ENCODE measurements at regions not wholly inside any gene's neighbourhood (a gene's known extent, or its start where the extent isn't known, plus 50 kb on each side); places are given as distances from the start of the nearest gene placed in this dataset.
"Not testable (repeated sequence)": the region's sequence is repeated elsewhere in the genome, so short reads cannot be mapped to it uniquely, and the experiment has no call there.

DNA sequence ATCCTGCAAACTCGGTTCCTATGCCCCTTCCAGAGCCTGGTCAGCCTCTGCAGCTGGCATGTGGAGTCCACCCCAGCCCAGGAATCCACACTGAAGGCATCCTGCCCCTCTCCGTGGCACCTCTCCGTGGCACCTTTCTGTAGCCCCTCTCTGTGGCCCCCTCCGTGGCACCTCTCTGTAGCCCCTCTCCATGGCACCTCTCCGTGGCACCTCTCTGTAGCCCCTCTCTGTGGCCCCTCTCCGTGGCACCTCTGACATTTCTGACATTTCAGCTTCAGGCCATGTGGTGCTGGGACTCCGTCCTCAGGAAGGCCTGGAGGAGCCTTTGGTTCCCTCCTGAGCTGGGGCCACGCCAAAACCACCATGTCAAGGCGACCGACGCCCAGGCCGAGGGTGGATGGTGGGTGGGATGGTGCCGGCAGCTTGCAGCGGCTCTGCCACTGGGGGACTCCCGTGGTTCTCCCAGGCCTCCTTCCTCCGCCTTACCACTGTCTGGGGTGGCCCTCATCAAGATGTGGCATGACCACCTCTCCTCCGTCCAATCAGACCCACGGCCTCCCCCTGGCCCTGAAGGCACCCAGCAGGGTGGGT is 1518.5 kb downstream of the BRD1 start:
- H3K27me3 Mint-ChIP-seq: no peaks in the 10 kb centered on the region
- H3K4me1 Mint-ChIP-seq: no peaks in the 10 kb centered on the region
- no peak overlapping the region for H3K27ac Mint-ChIP-seq
- CTCF ChIA-PET: interaction anchor here (0.7 kb wide), 1 partner anchor 1000 kb away, joined by 3 read pairs; no protein-coding TSS in a partner anchor
- H3K36me3 Mint-ChIP-seq (ENCODE audit: low read depth): no peaks in the 10 kb centered on the region
- DNase-seq: no peak
- H3K4me3 Mint-ChIP-seq: no peak overlapping the region
- POLR2A ChIA-PET: no interaction called here
- peaks cover 8% of the 10 kb centered on the region for H3K9me3 Mint-ChIP-seq

DNA sequence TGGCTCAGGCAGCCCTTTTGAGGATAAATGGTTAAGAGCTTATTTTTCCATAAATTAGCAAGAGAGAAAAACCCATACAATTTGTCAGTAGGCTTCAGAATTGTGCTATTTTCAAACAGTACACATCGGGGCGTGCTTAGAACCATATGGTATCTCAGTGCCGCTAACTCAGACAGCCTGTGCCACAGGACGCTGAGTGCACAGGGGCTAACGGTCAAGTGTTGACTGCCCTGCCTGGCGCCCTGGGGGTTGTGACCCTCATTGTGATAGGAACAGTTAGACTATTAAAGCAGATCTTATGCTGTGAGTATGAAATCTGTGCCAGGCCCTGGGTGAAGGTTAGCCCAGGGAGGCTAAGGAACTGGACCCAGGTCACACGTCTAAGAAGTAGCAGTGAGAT is 1519.7 kb downstream of the BRD1 start:
- Mint-ChIP-seq H3K27me3 (no peaks in the 10 kb centered on the region), H3K4me3 (no peak overlapping the region), H3K27ac (no peak overlapping the region), H3K9me3 (peaks cover 8% of the 10 kb centered on the region), H3K4me1 (no peaks in the 10 kb centered on the region), H3K36me3 (ENCODE audit: low read depth) (no peaks in the 10 kb centered on the region)
- ChIA-PET CTCF (no interaction called here), POLR2A (no interaction called here)
- DNase-seq: no peak

DNA sequence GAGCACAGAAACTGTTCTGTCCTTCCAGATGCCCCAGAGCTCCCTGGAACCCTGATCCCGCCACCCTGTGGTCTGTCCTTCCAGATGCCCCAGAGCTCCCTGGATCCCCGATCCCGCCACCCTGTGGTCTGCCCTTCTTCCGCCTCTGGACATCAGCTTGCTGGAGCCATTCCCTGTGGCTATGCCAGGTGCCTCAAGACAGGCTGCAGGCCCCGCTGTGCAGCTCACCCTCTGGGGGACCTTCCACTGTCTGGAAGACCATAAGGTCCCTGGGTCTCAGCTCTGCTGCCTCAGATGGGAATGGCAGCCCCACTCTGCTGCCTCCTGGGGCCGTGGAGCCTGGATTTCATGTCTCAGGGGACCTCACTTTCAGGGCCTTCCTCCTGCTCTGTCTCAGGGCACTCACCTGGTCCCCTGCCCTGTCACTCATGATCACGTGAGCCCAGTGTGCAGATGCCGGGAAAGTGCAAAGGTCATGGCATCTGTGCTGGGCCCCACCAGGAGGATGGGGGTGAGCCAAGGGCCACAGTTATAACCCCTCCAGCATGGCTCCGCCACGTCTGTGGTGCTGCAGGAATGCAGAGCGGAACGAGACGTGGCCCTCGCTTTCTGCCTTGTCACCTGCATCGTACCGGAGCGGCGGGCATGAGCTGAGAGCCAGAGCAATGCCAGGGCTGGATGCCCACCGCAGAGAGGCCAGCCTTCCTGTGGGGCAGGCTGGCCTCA is 1520.7 kb downstream of the BRD1 start:
- no peak for DNase-seq
- no peak overlapping the region for H3K4me3 Mint-ChIP-seq
- ChIA-PET CTCF (no interaction called here), POLR2A (no interaction called here)
- peaks cover 4% of the 10 kb centered on the region for H3K9me3 Mint-ChIP-seq
- no peaks in the 10 kb centered on the region for H3K4me1 Mint-ChIP-seq
- H3K36me3 Mint-ChIP-seq (ENCODE audit: low read depth): no peaks in the 10 kb centered on the region
- H3K27me3 Mint-ChIP-seq: no peaks in the 10 kb centered on the region
- H3K27ac Mint-ChIP-seq: no peak overlapping the region

DNA sequence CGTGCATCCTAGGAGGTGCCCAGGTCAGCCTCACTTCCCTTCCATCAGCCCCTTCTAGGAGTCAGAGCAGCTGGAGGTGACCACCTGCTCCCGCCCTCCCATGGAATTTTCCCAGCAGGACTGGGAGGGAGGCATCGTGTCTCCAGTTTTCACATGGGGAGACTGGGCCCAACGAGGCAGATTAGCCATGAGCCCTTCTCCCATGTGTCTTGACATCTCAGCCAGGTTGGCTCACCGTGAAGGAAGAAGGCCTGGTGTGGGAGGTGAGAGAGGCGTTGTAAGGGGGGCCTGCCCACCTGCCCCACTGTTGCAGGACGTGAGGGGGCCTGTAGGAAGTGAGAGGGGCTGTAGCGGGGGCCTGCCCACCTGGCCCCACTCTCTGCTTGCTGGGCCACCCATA is 1521.4 kb downstream of the BRD1 start:
- ChIA-PET CTCF (no interaction called here), POLR2A (no interaction called here)
- no peak for DNase-seq
- no peaks in the 10 kb centered on the region for H3K27me3 Mint-ChIP-seq
- H3K9me3 Mint-ChIP-seq: peaks cover 2% of the 10 kb centered on the region
- H3K27ac Mint-ChIP-seq: no peak overlapping the region
- H3K36me3 Mint-ChIP-seq (ENCODE audit: low read depth): no peaks in the 10 kb centered on the region
- no peaks in the 10 kb centered on the region for H3K4me1 Mint-ChIP-seq
- H3K4me3 Mint-ChIP-seq: no peak overlapping the region

DNA sequence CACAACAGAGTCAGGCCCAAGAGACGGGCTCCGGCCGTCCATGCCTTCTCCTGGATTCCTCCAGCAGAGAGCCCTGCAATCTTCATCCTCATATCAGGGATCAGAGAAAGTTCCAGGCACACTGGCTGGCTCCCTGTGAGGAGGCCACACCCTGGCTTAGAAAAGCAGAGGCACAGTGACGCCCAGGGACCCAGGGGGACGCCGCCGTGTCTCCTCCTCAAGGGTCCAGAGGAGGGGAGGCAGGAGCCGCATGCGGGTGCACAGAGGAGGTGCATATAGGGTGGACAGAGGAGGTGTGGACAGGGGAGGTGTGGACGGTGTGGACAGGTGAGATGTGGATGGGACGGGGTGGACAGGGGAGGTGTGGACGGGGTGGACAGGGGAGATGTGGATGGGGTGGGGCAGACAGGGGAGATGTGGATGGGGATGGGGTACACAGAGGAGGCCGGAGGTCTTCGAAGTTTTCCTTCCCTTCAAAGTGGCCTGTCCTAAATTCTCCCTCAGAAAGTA is 1521.9 kb downstream of the BRD1 start:
- Mint-ChIP-seq H3K36me3 (ENCODE audit: low read depth) (no peaks in the 10 kb centered on the region), H3K4me3 (no peak overlapping the region), H3K27ac (no peak overlapping the region), H3K4me1 (no peaks in the 10 kb centered on the region), H3K27me3 (no peaks in the 10 kb centered on the region), H3K9me3 (peaks cover 2% of the 10 kb centered on the region)
- DNase-seq: no peak
- ChIA-PET POLR2A (no interaction called here), CTCF (no interaction called here)

DNA sequence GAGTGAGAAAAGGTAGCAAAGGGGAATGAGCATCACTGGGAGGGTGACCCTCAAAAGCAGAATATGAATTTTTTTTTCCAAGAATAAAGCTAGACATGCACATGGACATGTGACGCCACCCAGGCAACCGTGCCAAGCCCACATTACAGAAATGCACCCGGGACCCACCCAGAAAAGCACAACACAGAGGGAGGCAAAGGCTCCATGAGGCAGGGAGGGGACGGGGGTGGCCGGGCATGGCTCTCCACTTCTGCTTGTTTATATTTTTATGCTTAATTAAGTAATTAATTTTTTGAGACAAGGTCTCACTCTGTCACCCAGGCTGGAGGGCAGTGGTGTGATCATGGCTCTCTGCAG is 1524.3 kb downstream of the BRD1 start:
- Mint-ChIP-seq H3K27ac (no peak overlapping the region), H3K36me3 (ENCODE audit: low read depth) (no peaks in the 10 kb centered on the region), H3K9me3 (no peaks in the 10 kb centered on the region), H3K4me1 (no peaks in the 10 kb centered on the region), H3K27me3 (no peaks in the 10 kb centered on the region), H3K4me3 (no peak overlapping the region)
- CTCF ChIA-PET: no interaction called here
- no peak for DNase-seq
- POLR2A ChIA-PET: no interaction called here

DNA sequence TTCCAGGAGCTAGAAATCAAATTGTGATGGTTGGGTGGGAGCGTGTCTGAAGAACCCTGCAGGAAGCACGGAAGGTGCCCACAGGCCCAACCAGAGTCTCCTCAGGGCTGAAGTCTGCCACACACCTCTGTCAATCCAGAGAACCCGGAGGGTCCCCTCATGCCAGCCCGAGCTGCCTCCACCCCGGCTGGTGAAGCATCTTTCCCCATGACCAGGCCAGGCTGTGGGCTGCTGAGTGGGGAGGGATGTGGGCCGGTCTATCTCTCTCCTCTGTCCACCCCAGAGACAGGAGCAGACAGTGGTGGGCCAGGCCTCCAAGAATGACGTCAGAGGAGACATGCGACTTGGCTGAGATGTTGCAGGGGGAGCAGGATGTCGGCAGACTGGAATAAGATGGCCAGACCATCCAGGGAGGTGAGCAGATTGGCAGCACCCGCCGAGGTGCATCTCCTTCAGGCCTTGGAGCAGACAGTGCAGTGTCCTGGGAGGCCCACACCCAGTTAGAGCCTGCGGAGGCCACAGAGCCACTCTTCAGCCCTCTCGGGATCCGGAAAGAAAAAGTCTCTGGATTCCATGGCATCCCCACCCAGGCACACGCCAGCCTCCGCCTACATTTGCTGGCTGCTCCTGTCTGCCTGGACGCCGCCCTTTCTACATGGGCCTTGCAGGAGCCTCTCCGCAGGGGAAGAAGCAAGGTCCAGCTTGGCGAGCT is 1524.9 kb downstream of the BRD1 start:
- ChIA-PET POLR2A (no interaction called here), CTCF (no interaction called here)
- no peaks in the 10 kb centered on the region for H3K9me3 Mint-ChIP-seq
- H3K4me3 Mint-ChIP-seq: no peak overlapping the region
- no peaks in the 10 kb centered on the region for H3K4me1 Mint-ChIP-seq
- H3K27ac Mint-ChIP-seq: no peak overlapping the region
- H3K27me3 Mint-ChIP-seq: no peaks in the 10 kb centered on the region
- no peak for DNase-seq
- H3K36me3 Mint-ChIP-seq (ENCODE audit: low read depth): no peaks in the 10 kb centered on the region

DNA sequence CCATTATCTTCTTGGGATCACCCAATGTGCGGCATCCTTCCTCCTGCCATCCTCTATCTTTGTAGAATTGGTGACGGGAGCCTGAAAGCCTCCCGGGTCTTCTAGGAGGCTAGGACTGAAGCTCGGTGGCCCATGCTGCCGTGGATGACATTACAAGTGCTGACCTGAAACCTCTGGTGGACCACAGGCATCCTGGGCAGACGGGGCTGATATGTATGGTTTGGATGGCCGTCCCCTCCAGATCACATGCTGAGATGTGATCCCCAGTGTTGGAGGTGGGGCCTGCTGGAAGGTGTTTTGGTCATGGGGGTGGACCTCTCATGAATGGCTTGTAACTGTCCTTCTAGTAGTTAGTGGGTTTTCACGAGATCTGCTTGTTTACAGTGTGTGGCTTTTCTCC is 1525.8 kb downstream of the BRD1 start:
- H3K4me3 Mint-ChIP-seq: no peak overlapping the region
- DNase-seq: no peak
- no peaks in the 10 kb centered on the region for H3K9me3 Mint-ChIP-seq
- ChIA-PET POLR2A (no interaction called here), CTCF (no interaction called here)
- no peak overlapping the region for H3K27ac Mint-ChIP-seq
- H3K4me1 Mint-ChIP-seq: no peaks in the 10 kb centered on the region
- H3K36me3 Mint-ChIP-seq (ENCODE audit: low read depth): no peaks in the 10 kb centered on the region
- H3K27me3 Mint-ChIP-seq: no peaks in the 10 kb centered on the region

DNA sequence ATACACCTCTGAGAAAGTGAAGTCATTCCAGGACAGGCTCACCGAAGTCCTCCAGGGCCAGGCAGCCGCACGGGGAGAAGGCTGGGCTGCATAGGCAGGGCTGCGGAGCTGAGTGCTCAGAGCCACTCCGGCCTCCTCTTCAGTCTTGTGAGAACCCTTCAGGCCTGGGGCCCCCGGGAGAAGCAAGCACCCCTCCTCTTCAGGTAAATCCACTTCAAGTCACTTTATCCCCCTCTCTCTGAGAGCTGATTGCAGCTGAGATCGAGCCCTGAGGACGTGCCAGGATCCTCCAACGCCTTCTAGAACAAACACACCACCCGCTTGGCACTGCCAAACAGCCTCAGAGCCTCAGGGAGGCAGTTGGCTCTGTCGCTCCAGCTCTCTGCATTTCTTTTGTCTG is 1526.3 kb downstream of the BRD1 start:
- no peaks in the 10 kb centered on the region for H3K9me3 Mint-ChIP-seq
- POLR2A ChIA-PET: no interaction called here
- no peak overlapping the region for H3K27ac Mint-ChIP-seq
- no peak overlapping the region for H3K4me3 Mint-ChIP-seq
- H3K4me1 Mint-ChIP-seq: no peaks in the 10 kb centered on the region
- DNase-seq: no peak
- H3K36me3 Mint-ChIP-seq (ENCODE audit: low read depth): no peaks in the 10 kb centered on the region
- CTCF ChIA-PET: no interaction called here
- no peaks in the 10 kb centered on the region for H3K27me3 Mint-ChIP-seq

DNA sequence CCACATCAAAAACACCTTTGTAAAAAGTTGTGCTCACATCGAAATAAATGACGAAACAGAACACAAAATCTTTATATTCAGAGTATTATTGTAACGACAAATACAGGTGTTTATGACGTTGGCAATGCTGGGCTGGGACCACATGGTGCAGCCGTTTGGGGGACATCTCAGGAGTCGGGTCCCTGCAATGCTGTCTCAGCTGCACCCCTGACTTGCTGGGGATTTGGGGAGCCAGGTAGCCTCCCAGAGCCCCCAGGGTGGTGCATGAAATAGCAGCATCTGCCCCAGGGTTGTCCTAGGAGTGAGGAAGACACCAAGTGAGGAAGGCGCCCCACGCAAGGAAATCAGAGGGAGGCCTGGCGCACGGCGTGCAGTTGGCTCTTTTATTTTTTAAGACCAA is 1526.8 kb downstream of the BRD1 start:
- Mint-ChIP-seq H3K27ac (no peak overlapping the region), H3K4me1 (no peaks in the 10 kb centered on the region), H3K9me3 (no peaks in the 10 kb centered on the region), H3K36me3 (ENCODE audit: low read depth) (no peaks in the 10 kb centered on the region), H3K4me3 (no peak overlapping the region), H3K27me3 (no peaks in the 10 kb centered on the region)
- CTCF ChIA-PET: no interaction called here
- POLR2A ChIA-PET: no interaction called here
- DNase-seq: no peak

DNA sequence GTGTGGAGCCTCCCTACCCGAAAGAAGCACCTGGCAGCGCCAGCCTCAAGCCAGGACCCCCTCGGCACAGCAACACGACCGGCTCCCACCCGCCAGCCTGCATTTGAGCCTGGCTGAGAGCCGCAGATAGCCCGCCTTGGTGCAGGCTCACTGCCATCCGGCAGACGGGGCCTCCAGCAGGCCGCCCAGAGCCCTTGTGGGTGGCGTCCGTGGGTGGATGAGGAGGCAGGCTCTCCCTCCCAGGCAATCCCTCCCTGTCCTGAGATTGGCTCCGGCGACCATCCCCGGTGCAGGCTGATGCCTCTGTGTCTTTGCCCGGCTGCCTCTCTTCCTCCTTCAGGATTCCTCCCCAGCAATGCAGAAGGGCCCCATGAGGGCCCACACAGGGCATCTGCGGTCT is 1527.9 kb downstream of the BRD1 start:
- POLR2A ChIA-PET: no interaction called here
- DNase-seq: no peak
- no peak overlapping the region for H3K27ac Mint-ChIP-seq
- CTCF ChIA-PET: no interaction called here
- H3K4me1 Mint-ChIP-seq: no peaks in the 10 kb centered on the region
- no peak overlapping the region for H3K4me3 Mint-ChIP-seq
- no peaks in the 10 kb centered on the region for H3K9me3 Mint-ChIP-seq
- no peaks in the 10 kb centered on the region for H3K36me3 Mint-ChIP-seq (ENCODE audit: low read depth)
- H3K27me3 Mint-ChIP-seq: no peaks in the 10 kb centered on the region

DNA sequence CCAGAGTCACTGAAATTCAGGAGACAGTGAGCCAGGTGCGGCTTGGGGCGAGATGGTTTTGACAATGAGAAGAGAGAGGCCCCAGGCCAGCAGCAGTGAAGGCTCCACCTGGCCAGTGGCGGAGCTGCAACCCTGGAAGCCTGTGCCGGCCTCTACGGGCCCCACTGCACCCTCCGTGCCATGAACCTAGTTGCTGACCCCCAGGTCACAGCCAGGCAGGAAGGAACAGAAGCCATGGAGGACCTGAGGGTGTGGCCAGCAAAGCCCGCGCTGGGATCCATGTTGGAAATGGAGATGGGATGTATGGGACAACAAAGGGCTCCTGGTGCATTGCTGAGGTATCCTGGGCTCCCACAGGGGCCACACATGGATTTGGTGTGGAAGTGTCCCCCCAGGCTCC is 1528.5 kb downstream of the BRD1 start:
- ChIA-PET CTCF (no interaction called here), POLR2A (no interaction called here)
- no peaks in the 10 kb centered on the region for H3K27me3 Mint-ChIP-seq
- no peaks in the 10 kb centered on the region for H3K4me1 Mint-ChIP-seq
- H3K4me3 Mint-ChIP-seq: no peak overlapping the region
- DNase-seq: no peak
- no peaks in the 10 kb centered on the region for H3K9me3 Mint-ChIP-seq
- no peak overlapping the region for H3K27ac Mint-ChIP-seq
- H3K36me3 Mint-ChIP-seq (ENCODE audit: low read depth): no peaks in the 10 kb centered on the region

DNA sequence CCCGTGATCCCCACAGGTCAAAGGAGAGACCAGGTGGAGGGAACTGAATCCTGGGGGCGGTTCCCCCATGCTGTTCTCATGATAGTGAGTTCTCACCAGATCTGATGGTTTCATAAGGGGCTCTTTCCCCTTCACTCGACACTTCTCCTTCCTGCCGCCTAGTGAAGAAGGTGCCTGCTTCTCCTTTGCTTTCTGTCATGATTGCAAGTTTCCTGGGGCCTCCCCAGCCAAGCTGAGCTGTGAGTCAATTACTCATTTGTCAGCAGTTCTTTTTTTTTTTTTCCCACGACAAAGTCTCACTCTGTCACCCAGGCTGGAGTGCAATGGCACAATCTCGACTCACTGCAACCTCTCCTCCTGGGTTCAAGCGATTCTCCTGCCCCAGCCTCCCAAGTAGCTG is 1530.4 kb downstream of the BRD1 start:
- ChIA-PET CTCF (no interaction called here), POLR2A (no interaction called here)
- Mint-ChIP-seq H3K36me3 (ENCODE audit: low read depth) (no peaks in the 10 kb centered on the region), H3K27me3 (no peaks in the 10 kb centered on the region), H3K9me3 (peaks cover 3% of the 10 kb centered on the region), H3K4me1 (no peaks in the 10 kb centered on the region), H3K27ac (no peak overlapping the region), H3K4me3 (no peak overlapping the region)
- no peak for DNase-seq

DNA sequence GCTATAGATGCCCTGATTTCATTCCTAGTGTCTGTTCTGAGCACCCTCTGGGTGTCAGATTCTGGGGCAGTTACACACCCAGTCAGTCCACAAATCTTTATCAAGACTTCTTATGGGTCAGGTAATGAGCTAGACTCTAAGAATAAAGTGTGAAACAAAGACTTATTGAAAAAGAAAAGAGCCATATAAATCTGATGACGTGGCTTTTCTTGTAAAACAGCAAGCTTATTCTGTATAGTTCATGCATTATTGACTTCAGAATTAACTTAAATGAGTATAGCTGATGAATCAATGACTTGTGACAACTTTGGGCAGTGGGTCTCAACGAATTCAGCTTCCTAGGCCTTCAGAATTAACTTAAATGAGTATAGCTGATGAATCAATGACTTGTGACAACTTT is 1527.5 kb downstream of the TBC1D22A start:
- H3K36me3 Mint-ChIP-seq (ENCODE audit: low read depth); POLR2A ChIA-PET; H3K27me3 Mint-ChIP-seq; H3K9me3 Mint-ChIP-seq; DNase-seq; H3K4me1 Mint-ChIP-seq; H3K4me3 Mint-ChIP-seq; CTCF ChIA-PET; H3K27ac Mint-ChIP-seq: not testable (repeated sequence)

Measured in activated CD4-positive, alpha-beta T cell treated with anti-CD3 and anti-CD28 coated beads, Interleukin-2, amount 10 ng/mL, durations not matched to agents 7 days and 5 days (primary cell).